ENCODE measurements at regions not wholly inside any gene's neighbourhood (a gene's known extent, or its start where the extent isn't known, plus 50 kb on each side); places are given as distances from the start of the nearest gene placed in this dataset.

GRCh38 chr2:238994876-238995275 lies 147.0 kb downstream of the TWIST2 start:
- no peak overlapping the region for H3K27ac ChIP-seq
- TF ChIP-seq CTCF (IDR thresholded peaks at IDR 0.05) (no peak), ZFX (IDR thresholded peaks at IDR 0.05; ENCODE audit: borderline replicate concordance) (no peak)

GRCh38 chr2:238995634-238996033 lies 147.7 kb downstream of the TWIST2 start:
- TF ChIP-seq CTCF (IDR thresholded peaks at IDR 0.05) (no peak), ZFX (IDR thresholded peaks at IDR 0.05; ENCODE audit: borderline replicate concordance) (no peak)
- no peak overlapping the region for H3K27ac ChIP-seq

- no peak for TF ChIP-seq CTCF (IDR thresholded peaks at IDR 0.05)
- no peak for TF ChIP-seq ZFX (IDR thresholded peaks at IDR 0.05; ENCODE audit: borderline replicate concordance)
- no peak overlapping the region for H3K27ac ChIP-seq
These were observed 148.6 kb downstream of the TWIST2 start for GRCh38 chr2:238996331-238997136.

- H3K27ac ChIP-seq, result no peak overlapping the region
- TF ChIP-seq CTCF (IDR thresholded peaks at IDR 0.05) (no peak), ZFX (IDR thresholded peaks at IDR 0.05; ENCODE audit: borderline replicate concordance) (no peak)
These were observed 149.2 kb downstream of the TWIST2 start for GRCh38 chr2:238997137-238997390.

- TF ChIP-seq CTCF (IDR thresholded peaks at IDR 0.05) (no peak), ZFX (IDR thresholded peaks at IDR 0.05; ENCODE audit: borderline replicate concordance) (no peak)
- H3K27ac ChIP-seq, result no peak overlapping the region
These were observed 149.8 kb downstream of the TWIST2 start for GRCh38 chr2:238997684-238998083.

All from 22Rv1 (cell line).